CD14-positive monocyte (primary cell): ENCODE measurements at regions not wholly inside any gene's neighbourhood (a gene's known extent, or its start where the extent isn't known, plus 50 kb on each side); places are given as distances from the start of the nearest gene placed in this dataset.

Source experiments
- DNase-seq, 3 donors: peaks; one replicate each; pipeline ENCODE4 v3.0.0-alpha.2; 2011 to 2022
- H2AFZ ChIP-seq: 2 replicates; pipeline ENCODE4 v1.6.0; 2012; ENCODE audit warnings: mild to moderate bottlenecking, low read depth, low read length, inconsistent platforms; ENCODE audit not compliant: insufficient read depth, poor library complexity, severe bottlenecking
- H3K27ac ChIP-seq, 2 donors: 1 replicate in 1 of 2; 2 replicates in 1 of 2; pipeline ENCODE4 v1.5.1; 2012 to 2013; ENCODE audit warnings: low read length in 2 of 2, control low read depth in 1 of 2, inconsistent platforms in 1 of 2, low read depth in 1 of 2, mild to moderate bottlenecking in 1 of 2
- H3K27me3 ChIP-seq, 2 donors: one replicate each; pipeline versions ENCODE4 v1.6.0 to v1.6.1; 2011 to 2013; ENCODE audit warnings: low read length in 2 of 2; ENCODE audit not compliant: control insufficient read depth in 2 of 2, insufficient read depth in 2 of 2
- H3K36me3 ChIP-seq, 2 donors: replicated peaks in 1 of 2; 1 replicate in 1 of 2; 2 replicates in 1 of 2; pipeline versions ENCODE4 v1.5.1 to v1.6.1; 2012 to 2013; ENCODE audit warnings: low read length in 2 of 2, control low read depth in 1 of 2, inconsistent platforms in 1 of 2, mild to moderate bottlenecking in 1 of 2; ENCODE audit not compliant: insufficient read depth in 2 of 2, control insufficient read depth in 1 of 2
- H3K4me1 ChIP-seq, 2 donors: 1 replicate in 1 of 2; 2 replicates in 1 of 2; pipeline versions ENCODE4 v1.5.1 to v1.6.1; 2012 to 2013; ENCODE audit warnings: low read length in 2 of 2, control low read depth in 1 of 2, inconsistent platforms in 1 of 2, mild to moderate bottlenecking in 1 of 2, moderate library complexity in 1 of 2; ENCODE audit not compliant: insufficient read depth in 2 of 2, control insufficient read depth in 1 of 2
- H3K4me2 ChIP-seq: replicated peaks from 2 replicates; pipeline ENCODE3; 2012; ENCODE audit warnings: low read length, moderate library complexity, mild to moderate bottlenecking; ENCODE audit not compliant: poor library complexity, severe bottlenecking; ENCODE audit errors: extremely low read depth
- H3K4me3 ChIP-seq, 3 experiments: fragments of 200-600 bp in 1 of 3; sonication (generic) in 1 of 3; replicated peaks in 1 of 3; 1 replicate in 2 of 3; 2 replicates in 1 of 3; pipeline ENCODE4 v1.5.1; 2011 to 2013; ENCODE audit warnings: low read length in 3 of 3, mild to moderate bottlenecking in 3 of 3, control low read depth in 2 of 3, low read depth in 2 of 3, inconsistent platforms in 1 of 3, moderate library complexity in 1 of 3
- H3K79me2 ChIP-seq: 2 replicates; pipeline ENCODE4 v1.6.0; 2012; ENCODE audit warnings: mild to moderate bottlenecking, control low read depth, inconsistent platforms, low read length, moderate library complexity; ENCODE audit not compliant: insufficient read depth
- H3K9ac ChIP-seq: 2 replicates; pipeline ENCODE4 v1.6.0; 2017; ENCODE audit warnings: low read length, mild to moderate bottlenecking; ENCODE audit not compliant: insufficient read depth, poor library complexity, severe bottlenecking
- H3K9me3 ChIP-seq, 2 donors: replicated peaks in 1 of 2; 1 replicate in 1 of 2; 2 replicates in 1 of 2; pipeline versions ENCODE4 v1.5.1 to v1.6.1; 2012 to 2013; ENCODE audit warnings: low read length in 2 of 2, control low read depth in 1 of 2; ENCODE audit not compliant: control insufficient read depth in 1 of 2, insufficient read depth in 1 of 2
- H4K20me1 ChIP-seq: 2 replicates; pipeline ENCODE4 v1.6.0; 2012; ENCODE audit warnings: mild to moderate bottlenecking, low read length, control low read depth, moderate library complexity; ENCODE audit not compliant: insufficient read depth
- H3K27ac Mint-ChIP-seq, 7 donors: one replicate each; pipeline ENCODE4 v1.8.0; 2020; ENCODE audit warnings: mild to moderate bottlenecking in 7 of 7, mixed read lengths in 7 of 7, moderate library complexity in 6 of 7, inconsistent platforms in 2 of 7
- H3K27me3 Mint-ChIP-seq, 3 donors: one replicate each; pipeline ENCODE4 v1.8.0; 2021 to 2022; ENCODE audit warnings: low read depth in 3 of 3, mild to moderate bottlenecking in 3 of 3, mixed read lengths in 3 of 3, moderate library complexity in 3 of 3, inconsistent platforms in 1 of 3
- H3K36me3 Mint-ChIP-seq, 2 donors: one replicate each; pipeline ENCODE4 v1.8.0; 2020; ENCODE audit warnings: mixed read lengths in 2 of 2, inconsistent platforms in 1 of 2, mild to moderate bottlenecking in 1 of 2
- H3K4me1 Mint-ChIP-seq: one replicate; pipeline ENCODE4 v1.8.0; 2020; ENCODE audit warnings: mild to moderate bottlenecking, mixed read lengths
- H3K4me3 Mint-ChIP-seq, 2 donors: one replicate each; pipeline ENCODE4 v1.8.0; 2020; ENCODE audit warnings: mild to moderate bottlenecking in 2 of 2, mixed read lengths in 2 of 2, moderate library complexity in 1 of 2
- H3K9me3 Mint-ChIP-seq, 7 donors: one replicate each; pipeline ENCODE4 v1.8.0; 2020 to 2022; ENCODE audit warnings: mixed read lengths in 7 of 7, mild to moderate bottlenecking in 6 of 7, moderate library complexity in 6 of 7, inconsistent platforms in 2 of 7
- CTCF ChIP-seq: fragments of 200-600 bp; IDR thresholded peaks from one replicate; pipeline ENCODE4 v1.8.0; 2022; ENCODE audit warnings: antibody characterized with exemption, mild to moderate bottlenecking
- WGBS: methylation state at CpG from one replicate; pipeline ENCODE4 v1.1.5; 2013; ENCODE audit warnings: missing lambda C conversion rate; ENCODE audit not compliant: insufficient coverage; 5-methylcytosine and 5-hydroxymethylcytosine counted together
- intact Hi-C, 2 donors: fragments of 100-400 bp; cut with micrococcal nuclease; formaldehyde crosslinking; loops; one replicate each; pipeline versions ENCODE4 v1.15.0 to v1.15.1; 2023

- Histone ChIP-seq H3K4me3 (no peak overlapping the region), H3K4me1 (peaks cover 22 to 26% of the 10 kb centered on the region in 2 donors), H3K36me3 (no peaks in the 10 kb centered on the region), H3K27me3 (no peaks in the 10 kb centered on the region), H3K9ac (no peak overlapping the region), H3K4me2 (no peak overlapping the region), H4K20me1 (no peaks in the 10 kb centered on the region), H2AFZ (no peak overlapping the region), H3K79me2 (no peaks in the 10 kb centered on the region), H3K27ac (no peak overlapping the region), H3K9me3 (no peaks in the 10 kb centered on the region)
- Mint-ChIP-seq H3K36me3 (no peaks in the 10 kb centered on the region), H3K4me1 (peaks cover 21% of the 10 kb centered on the region), H3K27me3 (peaks cover 2 to 4% (median 3%) of the 10 kb centered on the region in 3 donors), H3K9me3 (peaks cover 0 to 2% (median 0%) of the 10 kb centered on the region in 7 donors), H3K27ac (no peak overlapping the region), H3K4me3 (peak overlapping the region in 1 of 2 donors; percentile 21)
- no peak for TF ChIP-seq CTCF
- no peak for DNase-seq
- WGBS: no CpG with 5 or more reads among the region's 4 CpGs
- intact Hi-C loops: loop anchor here (2.0 to 5.0 kb wide), 2 partner anchors 62 to 183 kb away; partner anchors contain the start of gene WAPL (in 1 of the 2)
Observed at GRCh38 chr10:86583983-86584382, 62.4 kb upstream of the WAPL start.

- WGBS: 35% methylated on average over 9 of the region's 13 CpGs
- H3K4me3 Mint-ChIP-seq: no peak overlapping the region
- intact Hi-C loops: loop anchor here (1.0 to 2.0 kb wide), 2 partner anchors 184 to 185 kb away; no protein-coding TSS in a partner anchor
- H3K27me3 Mint-ChIP-seq: peaks cover 2 to 6% (median 3%) of the 10 kb centered on the region in 3 donors
- Histone ChIP-seq H3K9ac (no peak overlapping the region), H2AFZ (peak overlapping the region; percentile 21), H3K4me1 (peaks cover 15 to 19% of the 10 kb centered on the region in 2 donors), H3K4me3 (no peak overlapping the region), H3K27me3 (no peaks in the 10 kb centered on the region), H3K4me2 (no peak overlapping the region), H3K36me3 (no peaks in the 10 kb centered on the region), H4K20me1 (no peaks in the 10 kb centered on the region), H3K79me2 (no peaks in the 10 kb centered on the region), H3K9me3 (no peaks in the 10 kb centered on the region), H3K27ac (no peak overlapping the region)
- H3K27ac Mint-ChIP-seq: no peak overlapping the region
- peak; percentile 58 to 65 (median 61) for DNase-seq
- peaks cover 0 to 2% (median 0%) of the 10 kb centered on the region in 7 donors for H3K9me3 Mint-ChIP-seq
- H3K36me3 Mint-ChIP-seq: no peaks in the 10 kb centered on the region
- peak; percentile 96 for TF ChIP-seq CTCF
- peaks cover 16% of the 10 kb centered on the region for H3K4me1 Mint-ChIP-seq
Observed at GRCh38 chr10:86585037-86585929, 63.7 kb upstream of the WAPL start.
